DND-41 (cell line): ENCODE measurements at regions not wholly inside any gene's neighbourhood (a gene's known extent, or its start where the extent isn't known, plus 50 kb on each side); places are given as distances from the start of the nearest gene placed in this dataset.
"Not testable (repeated sequence)": the region's sequence is repeated elsewhere in the genome, so short reads cannot be mapped to it uniquely, and the experiment has no call there.

Source experiments
- ATAC-seq: fragments of 200-7000 bp; cut with Tn5 transposase; 3 replicates; pipeline ENCODE4 v1.9.1; 2021; ENCODE audit warnings: low read depth; ENCODE audit not compliant: insufficient read depth
- DNase-seq: peaks from one replicate; pipeline ENCODE4 v3.0.0-alpha.2; 2020
- H2AFZ ChIP-seq: 2 replicates; pipeline ENCODE4 v1.6.0; 2012; ENCODE audit warnings: low read depth, low read length
- H3K27ac ChIP-seq: 2 replicates; pipeline ENCODE4 v1.5.1; 2012; ENCODE audit warnings: low read length, inconsistent platforms
- H3K27me3 ChIP-seq: fragments of 200-600 bp; sonication (generic); 2 replicates; pipeline ENCODE4 v1.6.0; 2012; ENCODE audit warnings: low read length, mild to moderate bottlenecking, inconsistent platforms; ENCODE audit not compliant: insufficient read depth, poor library complexity
- H3K36me3 ChIP-seq: 2 replicates; pipeline ENCODE4 v1.5.1; 2012; ENCODE audit warnings: low read length, inconsistent platforms; ENCODE audit not compliant: insufficient read depth
- H3K4me1 ChIP-seq: 2 replicates; pipeline ENCODE4 v1.5.1; 2012; ENCODE audit warnings: mild to moderate bottlenecking, low read length; ENCODE audit not compliant: insufficient read depth
- H3K4me2 ChIP-seq: 2 replicates; pipeline ENCODE4 v1.6.0; 2012; ENCODE audit warnings: mild to moderate bottlenecking, moderate library complexity, low read length, inconsistent platforms; ENCODE audit not compliant: insufficient read depth
- H3K4me3 ChIP-seq, 2 experiments: fragments of 200-600 bp in 1 of 2; shearing (Covaris generic) in 1 of 2; 2 replicates each; pipeline ENCODE4 v1.5.1; 2012 to 2016; ENCODE audit warnings: inconsistent platforms in 2 of 2, low read length in 2 of 2, mild to moderate bottlenecking in 2 of 2, low read depth in 1 of 2, moderate library complexity in 1 of 2
- H3K79me2 ChIP-seq: 2 replicates; pipeline ENCODE4 v1.6.0; 2012; ENCODE audit warnings: low read length, inconsistent platforms; ENCODE audit not compliant: insufficient read depth
- H3K9ac ChIP-seq: 2 replicates; pipeline ENCODE4 v1.6.0; 2012; ENCODE audit warnings: low read depth, mild to moderate bottlenecking, inconsistent platforms, low read length, moderate library complexity
- H3K9me3 ChIP-seq: 2 replicates; pipeline ENCODE4 v1.5.1; 2012; ENCODE audit warnings: low read length, moderate library complexity, mild to moderate bottlenecking, inconsistent platforms; ENCODE audit not compliant: insufficient read depth, severe bottlenecking
- H4K20me1 ChIP-seq: 2 replicates; pipeline ENCODE4 v1.6.0; 2012; ENCODE audit warnings: low read length; ENCODE audit not compliant: insufficient read depth
- TF ChIP-seq, protein P1 (sequence below): IDR thresholded peaks from 2 replicates; pipeline ENCODE4 v1.5.1; 2012; ENCODE audit warnings: borderline replicate concordance, low read length, moderate library complexity, mild to moderate bottlenecking; ENCODE audit not compliant: poor library complexity, severe bottlenecking; ENCODE audit errors: extremely low read depth

DNA sequence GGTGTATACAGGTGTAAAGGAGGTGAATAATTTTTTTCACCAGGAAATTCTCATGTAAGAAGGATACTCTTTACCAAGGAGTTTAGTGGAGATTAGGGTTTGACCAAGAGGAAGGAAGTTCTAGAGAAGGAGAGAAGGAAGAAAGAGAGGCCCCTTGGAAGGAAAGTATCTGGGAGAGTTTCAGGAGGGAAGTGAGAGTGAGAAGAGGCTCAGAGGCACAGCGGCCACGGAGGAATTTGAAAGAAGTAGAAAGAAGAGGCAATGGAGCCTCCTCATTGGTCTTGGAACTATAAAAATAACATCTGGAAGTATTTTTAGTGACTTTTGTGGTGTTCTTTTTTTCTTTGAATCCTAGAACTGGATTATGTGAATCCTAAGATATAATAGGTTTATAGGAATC lies 50.8 kb upstream of the MCUR1 start:
- TF ChIP-seq, protein P1, sequence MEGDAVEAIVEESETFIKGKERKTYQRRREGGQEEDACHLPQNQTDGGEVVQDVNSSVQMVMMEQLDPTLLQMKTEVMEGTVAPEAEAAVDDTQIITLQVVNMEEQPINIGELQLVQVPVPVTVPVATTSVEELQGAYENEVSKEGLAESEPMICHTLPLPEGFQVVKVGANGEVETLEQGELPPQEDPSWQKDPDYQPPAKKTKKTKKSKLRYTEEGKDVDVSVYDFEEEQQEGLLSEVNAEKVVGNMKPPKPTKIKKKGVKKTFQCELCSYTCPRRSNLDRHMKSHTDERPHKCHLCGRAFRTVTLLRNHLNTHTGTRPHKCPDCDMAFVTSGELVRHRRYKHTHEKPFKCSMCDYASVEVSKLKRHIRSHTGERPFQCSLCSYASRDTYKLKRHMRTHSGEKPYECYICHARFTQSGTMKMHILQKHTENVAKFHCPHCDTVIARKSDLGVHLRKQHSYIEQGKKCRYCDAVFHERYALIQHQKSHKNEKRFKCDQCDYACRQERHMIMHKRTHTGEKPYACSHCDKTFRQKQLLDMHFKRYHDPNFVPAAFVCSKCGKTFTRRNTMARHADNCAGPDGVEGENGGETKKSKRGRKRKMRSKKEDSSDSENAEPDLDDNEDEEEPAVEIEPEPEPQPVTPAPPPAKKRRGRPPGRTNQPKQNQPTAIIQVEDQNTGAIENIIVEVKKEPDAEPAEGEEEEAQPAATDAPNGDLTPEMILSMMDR: no peak
- DNase-seq (no peak), ATAC-seq (no peak)
- Histone ChIP-seq H4K20me1 (no peaks in the 10 kb centered on the region), H3K9me3 (no peaks in the 10 kb centered on the region), H3K4me3 (no peak overlapping the region), H3K4me1 (no peaks in the 10 kb centered on the region), H3K36me3 (no peaks in the 10 kb centered on the region), H3K9ac (no peak overlapping the region), H3K79me2 (no peaks in the 10 kb centered on the region), H3K4me2 (no peak overlapping the region), H3K27ac (no peak overlapping the region), H3K27me3 (no peaks in the 10 kb centered on the region), H2AFZ (no peak overlapping the region)

DNA sequence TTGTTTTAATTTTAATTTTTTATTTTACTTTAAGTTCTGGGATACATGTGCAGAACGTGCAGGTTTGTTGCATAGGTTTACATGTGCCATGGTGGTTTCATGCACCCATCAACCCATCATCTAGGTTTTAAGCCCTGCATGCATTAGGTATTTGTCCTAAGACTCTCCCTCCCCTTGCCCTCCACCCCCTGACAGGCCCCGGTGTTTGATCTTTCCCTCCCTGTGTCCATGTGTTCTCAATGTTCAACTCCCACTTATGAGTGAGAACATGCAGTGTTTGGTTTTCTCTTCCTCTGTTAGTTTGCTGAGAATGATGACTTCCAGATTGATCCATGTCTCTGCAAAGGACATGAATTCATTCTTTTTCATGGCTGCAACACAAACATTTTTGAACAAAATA lies 50.3 kb upstream of the MCUR1 start:
- H3K9ac ChIP-seq, H2AFZ ChIP-seq, H3K27me3 ChIP-seq, H3K4me2 ChIP-seq, DNase-seq, H3K4me3 ChIP-seq, ATAC-seq, H3K4me1 ChIP-seq, H3K36me3 ChIP-seq, H3K27ac ChIP-seq, H4K20me1 ChIP-seq, H3K9me3 ChIP-seq, H3K79me2 ChIP-seq: not testable (repeated sequence)
